IMR-90 (cell line): ENCODE measurements at regions not wholly inside any gene's neighbourhood (a gene's known extent, or its start where the extent isn't known, plus 50 kb on each side); places are given as distances from the start of the nearest gene placed in this dataset.

Source experiments
- ATAC-seq: fragments of 200-7000 bp; cut with Tn5 transposase; 2 replicates; pipeline ENCODE4 v1.9.1; 2020; ENCODE audit warnings: low read depth, mild to moderate bottlenecking, moderate library complexity
- BruUV-seq: library from RNA; stranded (reverse); fragments of 400-500 nt; replicated peaks from 2 replicates; lab custom pipeline; 2021; lab: Mats Ljungman, UMichigan
- CTCF ChIA-PET: fragments of 300-600 bp; formaldehyde crosslinking; extraction: SDS; loops from one replicate; lab custom pipeline; 2021; ENCODE audit warnings: antibody characterized with exemption; lab: Yijun Ruan, JAX
- POLR2A ChIA-PET: fragments of 300-600 bp; sonication (Branson Sonifier 250); formaldehyde crosslinking; loops from one replicate; lab custom pipeline; 2022; ENCODE audit warnings: antibody characterized with exemption; ENCODE audit not compliant: unreplicated experiment; lab: Charles Lee
- DNase-seq: peaks from one replicate; pipeline ENCODE4 v3.0.0; 2013
- H2AFZ ChIP-seq: replicated peaks from 2 replicates; pipeline ENCODE3; 2013; ENCODE audit warnings: low read length, mild to moderate bottlenecking; ENCODE audit not compliant: poor library complexity
- H2AK5ac ChIP-seq: 2 replicates; pipeline ENCODE4 v1.6.1; 2013; ENCODE audit warnings: low read depth, low read length, inconsistent platforms
- H2AK9ac ChIP-seq: replicated peaks from 2 replicates; pipeline ENCODE3; 2013; ENCODE audit warnings: mild to moderate bottlenecking, low read depth, low read length, moderate library complexity; ENCODE audit not compliant: poor library complexity
- H2BK120ac ChIP-seq: 2 replicates; pipeline ENCODE4 v1.6.1; 2013; ENCODE audit warnings: low read depth, low read length, inconsistent platforms
- H2BK15ac ChIP-seq: 3 replicates; pipeline ENCODE4 v1.6.1; 2013; ENCODE audit warnings: low read depth, low read length, inconsistent platforms
- H2BK20ac ChIP-seq: 2 replicates; pipeline ENCODE4 v1.6.1; 2013; ENCODE audit warnings: low read depth, mild to moderate bottlenecking, inconsistent platforms, low read length, moderate library complexity
- H2BK5ac ChIP-seq: 2 replicates; pipeline ENCODE4 v1.6.1; 2013; ENCODE audit warnings: mild to moderate bottlenecking, low read depth, low read length, inconsistent platforms; ENCODE audit not compliant: poor library complexity, severe bottlenecking
- H3K14ac ChIP-seq: replicated peaks from 2 replicates; pipeline ENCODE4 v1.6.1; 2013; ENCODE audit warnings: low read depth, low read length, inconsistent platforms
- H3K18ac ChIP-seq: 2 replicates; pipeline ENCODE4 v1.6.1; 2013; ENCODE audit warnings: low read depth, low read length, control low read depth
- H3K23ac ChIP-seq: 2 replicates; pipeline ENCODE4 v1.6.1; 2013; ENCODE audit warnings: low read depth, low read length, inconsistent platforms
- H3K27ac ChIP-seq: 2 replicates; pipeline ENCODE4 v1.5.1; 2013; ENCODE audit warnings: mild to moderate bottlenecking, control low read depth, low read length; ENCODE audit not compliant: insufficient read depth
- H3K27me3 ChIP-seq: 2 replicates; pipeline ENCODE4 v1.6.1; 2013; ENCODE audit warnings: low read length; ENCODE audit not compliant: control insufficient read depth, insufficient read depth
- H3K36me3 ChIP-seq: 2 replicates; pipeline ENCODE4 v1.6.1; 2013; ENCODE audit warnings: low read length, mixed read lengths; ENCODE audit not compliant: control insufficient read depth, insufficient read depth
- H3K4ac ChIP-seq: 2 replicates; pipeline ENCODE4 v1.6.1; 2013; ENCODE audit warnings: low read depth, low read length, inconsistent platforms
- H3K4me1 ChIP-seq: 2 replicates; pipeline ENCODE4 v1.6.1; 2013; ENCODE audit warnings: low read length, mixed read lengths; ENCODE audit not compliant: control insufficient read depth, insufficient read depth
- H3K4me2 ChIP-seq: 2 replicates; pipeline ENCODE4 v1.6.1; 2013; ENCODE audit warnings: low read depth, mild to moderate bottlenecking, control low read depth, low read length, moderate library complexity
- H3K4me3 ChIP-seq: 2 replicates; pipeline ENCODE4 v1.5.1; 2013; ENCODE audit warnings: low read depth, mild to moderate bottlenecking, control low read depth, low read length, moderate library complexity; ENCODE audit not compliant: insufficient read depth
- H3K56ac ChIP-seq: 2 replicates; pipeline ENCODE4 v1.6.1; 2013; ENCODE audit warnings: low read length, inconsistent platforms; ENCODE audit not compliant: insufficient read depth; ENCODE audit errors: extremely low read depth
- H3K79me1 ChIP-seq, 2 experiments: 2 replicates each; pipeline ENCODE4 v1.6.1; 2013; ENCODE audit warnings: low read length in 2 of 2, inconsistent platforms in 1 of 2, low read depth in 1 of 2
- H3K9ac ChIP-seq: 2 replicates; pipeline ENCODE4 v1.6.1; 2013; ENCODE audit warnings: low read depth, low read length, control low read depth
- H3K9me1 ChIP-seq: 2 replicates; pipeline ENCODE4 v1.6.1; 2013; ENCODE audit warnings: low read length, inconsistent platforms; ENCODE audit not compliant: insufficient read depth
- H3K9me3 ChIP-seq: 2 replicates; pipeline ENCODE4 v1.6.1; 2013; ENCODE audit warnings: low read length; ENCODE audit not compliant: control insufficient read depth, insufficient read depth
- H4K20me1 ChIP-seq: 2 replicates; pipeline ENCODE4 v1.6.1; 2013; ENCODE audit warnings: low read length, inconsistent platforms; ENCODE audit not compliant: insufficient read depth
- H4K5ac ChIP-seq: 2 replicates; pipeline ENCODE4 v1.6.1; 2013; ENCODE audit warnings: mild to moderate bottlenecking, low read depth, low read length, control low read depth
- H4K8ac ChIP-seq, 2 experiments: 2 replicates each; pipeline ENCODE4 v1.6.1; 2013; ENCODE audit warnings: low read depth in 2 of 2, low read length in 2 of 2, control low read depth in 1 of 2, inconsistent platforms in 1 of 2
- H4K91ac ChIP-seq: 2 replicates; pipeline ENCODE4 v1.6.1; 2013; ENCODE audit warnings: low read depth, low read length, inconsistent platforms; ENCODE audit not compliant: insufficient read depth
- BHLHE40 ChIP-seq: fragments of 150-350 bp; IDR thresholded peaks from 2 replicates; pipeline ENCODE4 v1.6.1; 2016; ENCODE audit warnings: mild to moderate bottlenecking, low read depth, low read length
- CEBPB ChIP-seq: IDR thresholded peaks from 2 replicates; pipeline ENCODE4 v1.6.1; 2012; ENCODE audit warnings: low read depth, low read length, improper control_type of control experiment
- CHD1 ChIP-seq: IDR thresholded peaks from 2 replicates; pipeline ENCODE4 v1.6.1; 2012; ENCODE audit warnings: low read depth, low read length, improper control_type of control experiment
- CTCF ChIP-seq: conservative IDR thresholded peaks from 2 replicates; pipeline ENCODE4 v1.5.1; 2012; ENCODE audit warnings: mild to moderate bottlenecking, low read depth, low read length, improper control_type of control experiment
- ELK1 ChIP-seq: fragments of 150-350 bp; IDR thresholded peaks from 2 replicates; pipeline ENCODE4 v1.6.1; 2016; ENCODE audit warnings: low read depth, mild to moderate bottlenecking, low read length, moderate library complexity, borderline replicate concordance
- FOS ChIP-seq: fragments of 150-350 bp; IDR thresholded peaks from 2 replicates; pipeline ENCODE4 v1.6.1; 2016; ENCODE audit warnings: low read depth, low read length
- MAFK ChIP-seq: IDR thresholded peaks from 2 replicates; pipeline ENCODE4 v1.6.1; 2012; ENCODE audit warnings: low read depth, low read length, improper control_type of control experiment
- MAZ ChIP-seq: IDR thresholded peaks from 2 replicates; pipeline ENCODE4 v1.6.1; 2012; ENCODE audit warnings: low read depth, mild to moderate bottlenecking, low read length, improper control_type of control experiment, moderate library complexity, borderline replicate concordance
- MXI1 ChIP-seq: IDR thresholded peaks from 2 replicates; pipeline ENCODE4 v1.6.1; 2012; ENCODE audit warnings: low read depth, mild to moderate bottlenecking, low read length, moderate library complexity, borderline replicate concordance
- NFE2L2 ChIP-seq: fragments of 150-350 bp; IDR thresholded peaks from 2 replicates; pipeline ENCODE4 v1.6.1; 2016; ENCODE audit warnings: low read depth, mild to moderate bottlenecking, low read length
- POLR2A ChIP-seq: IDR thresholded peaks from 2 replicates; pipeline ENCODE4 v1.6.1; 2012; ENCODE audit warnings: mild to moderate bottlenecking, low read depth, low read length
- RAD21 ChIP-seq: IDR thresholded peaks from 2 replicates; pipeline ENCODE4 v1.6.1; 2012; ENCODE audit warnings: low read length, improper control_type of control experiment
- RCOR1 ChIP-seq: IDR thresholded peaks from 2 replicates; pipeline ENCODE4 v1.6.1; 2012; ENCODE audit warnings: mild to moderate bottlenecking, low read length, improper control_type of control experiment; ENCODE audit not compliant: insufficient replicate concordance
- RFX5 ChIP-seq: IDR thresholded peaks from 2 replicates; pipeline ENCODE4 v1.8.0; 2012; ENCODE audit warnings: low read depth, mild to moderate bottlenecking, low read length, moderate library complexity
- SMC3 ChIP-seq: fragments of 150-350 bp; IDR thresholded peaks from 2 replicates; pipeline ENCODE4 v1.6.1; 2016; ENCODE audit warnings: low read depth, mild to moderate bottlenecking, antibody characterized with exemption, low read length, moderate library complexity
- WGBS, 2 experiments: methylation state at CpG; one replicate each; pipeline versions ENCODE4 v1.1.5 to v1.1.7; 2013; ENCODE audit warnings: missing lambda C conversion rate in 2 of 2; ENCODE audit not compliant: insufficient read length in 1 of 2; ENCODE audit errors: extremely low coverage in 2 of 2; 5-methylcytosine and 5-hydroxymethylcytosine counted together
- dilution Hi-C: fragments of 300-500 bp; cut with HindIII; formaldehyde crosslinking; loops from one replicate; pipeline ENCODE4 v1.14.3; 2018; ENCODE audit warnings: low sequenced_read_pairs; ENCODE audit not compliant: unreplicated experiment
- in situ Hi-C: fragments of 300-500 bp; cut with MboI; formaldehyde crosslinking; loops from 3 replicates; pipeline ENCODE4 v1.14.3; 2019; ENCODE audit warnings: low sequenced_read_pairs, inconsistent platforms, mixed read lengths
- intact Hi-C: fragments of 100-400 bp; cut with micrococcal nuclease; formaldehyde crosslinking; loops from 2 replicates; pipeline ENCODE4 v1.10.0; 2022

GRCh38 chr18:61687317-61687716, 205.5 kb downstream of the RNF152 start:
- H2BK20ac ChIP-seq: no peak overlapping the region
- WGBS, 2 experiments: 83% methylated on average over 6 of the region's 8 CpGs; no CpG with 5 or more reads in 1 of the 2 experiments
- H4K91ac ChIP-seq: no peak overlapping the region
- ChIA-PET CTCF (interaction anchor here (0.6 kb wide), 1 partner anchor 1729 kb away, joined by 5 read pairs; no protein-coding TSS in a partner anchor), POLR2A (no interaction called here)
- H3K79me1 ChIP-seq: no peaks in the 10 kb centered on the region
- DNase-seq (no peak), ATAC-seq (no peak)
- no peak overlapping the region for H3K27ac ChIP-seq
- H2AK5ac ChIP-seq: no peak overlapping the region
- no peak overlapping the region for H3K23ac ChIP-seq
- intact Hi-C loops (no loop called here), in situ Hi-C loops (no loop called here), dilution Hi-C loops (no loop called here)
- H3K4me1 ChIP-seq: no peaks in the 10 kb centered on the region
- no TSS peak for BruUV-seq
- no peaks in the 10 kb centered on the region for H3K9me1 ChIP-seq
- no peaks in the 10 kb centered on the region for H3K27me3 ChIP-seq
- no peak overlapping the region for H3K4ac ChIP-seq
- no peaks in the 10 kb centered on the region for H3K9me3 ChIP-seq
- H3K9ac ChIP-seq: no peak overlapping the region
- H2AFZ ChIP-seq: no peak overlapping the region
- H3K4me2 ChIP-seq: no peak overlapping the region
- H2BK15ac ChIP-seq: no peak overlapping the region
- H3K4me3 ChIP-seq: no peak overlapping the region
- TF ChIP-seq ELK1 (no peak), MXI1 (no peak), CTCF (no peak), MAFK (no peak), RCOR1 (no peak), CHD1 (no peak), SMC3 (no peak), FOS (no peak), BHLHE40 (no peak), NFE2L2 (no peak), CEBPB (no peak), MAZ (no peak), POLR2A (no peak), RAD21 (no peak), RFX5 (no peak)
- H2AK9ac ChIP-seq: no peak overlapping the region
- H3K14ac ChIP-seq: no peak overlapping the region
- no peaks in the 10 kb centered on the region for H3K36me3 ChIP-seq
- H4K5ac ChIP-seq: no peak overlapping the region
- no peak overlapping the region for H3K56ac ChIP-seq
- H3K18ac ChIP-seq: no peak overlapping the region
- H4K20me1 ChIP-seq: no peaks in the 10 kb centered on the region
- no peak overlapping the region for H2BK120ac ChIP-seq
- no peak overlapping the region for H4K8ac ChIP-seq
- H2BK5ac ChIP-seq: no peak overlapping the region
